ENCODE measurements at regions not wholly inside any gene's neighbourhood (a gene's known extent, or its start where the extent isn't known, plus 50 kb on each side); places are given as distances from the start of the nearest gene placed in this dataset.

- H3K4me3 ChIP-seq: no peak overlapping the region
- H3K36me3 ChIP-seq: no peaks in the 10 kb centered on the region
- H3K27ac ChIP-seq: no peak overlapping the region
- 79 to 80% methylated on average over 2 of the region's 2 CpGs for WGBS, 2 donors (ENCODE audit: low coverage in 1 of 2)
- TF ChIP-seq CTCF (IDR thresholded peaks at IDR 0.05) (no peak), POLR2AphosphoS5 (IDR thresholded peaks at IDR 0.05) (no peak), EP300 (IDR thresholded peaks at IDR 0.05) (no peak), POLR2A (IDR thresholded peaks at IDR 0.05) (no peak)
- no peak for ATAC-seq
- no peaks in the 10 kb centered on the region for H3K4me1 ChIP-seq
- H3K9me3 ChIP-seq: no peaks in the 10 kb centered on the region
- no peaks in the 10 kb centered on the region for H3K27me3 ChIP-seq
These were observed 283.7 kb upstream of the ANO5 start for GRCh38 chr11:21909145-21909544.

- no peaks in the 10 kb centered on the region for H3K36me3 ChIP-seq
- H3K4me3 ChIP-seq: no peak overlapping the region
- 60 to 70% methylated on average over 2 of the region's 2 CpGs for WGBS, 2 donors (ENCODE audit: low coverage in 1 of 2)
- no peak for TF ChIP-seq EP300 (IDR thresholded peaks at IDR 0.05)
- TF ChIP-seq CTCF (IDR thresholded peaks at IDR 0.05): no peak
- TF ChIP-seq POLR2A (IDR thresholded peaks at IDR 0.05): no peak
- no peak for TF ChIP-seq POLR2AphosphoS5 (IDR thresholded peaks at IDR 0.05)
- H3K27me3 ChIP-seq: no peaks in the 10 kb centered on the region
- H3K27ac ChIP-seq: no peak overlapping the region
- no peaks in the 10 kb centered on the region for H3K4me1 ChIP-seq
- peaks cover 0 to 8% (median 0%) of the 10 kb centered on the region in 3 donors for H3K9me3 ChIP-seq
- no peak for ATAC-seq
These were observed 281.8 kb upstream of the ANO5 start for GRCh38 chr11:21911061-21911460.

GRCh38 chr11:21912285-21912684, 280.6 kb upstream of the ANO5 start:
- H3K4me3 ChIP-seq: no peak overlapping the region
- TF ChIP-seq CTCF (IDR thresholded peaks at IDR 0.05) (no peak), POLR2AphosphoS5 (IDR thresholded peaks at IDR 0.05) (no peak), POLR2A (IDR thresholded peaks at IDR 0.05) (no peak), EP300 (IDR thresholded peaks at IDR 0.05) (no peak)
- 50 to 100% methylated on average over 1 of the region's 1 CpG for WGBS, 2 donors (ENCODE audit: low coverage in 1 of 2)
- H3K4me1 ChIP-seq: no peaks in the 10 kb centered on the region
- no peak for ATAC-seq
- no peaks in the 10 kb centered on the region for H3K27me3 ChIP-seq
- no peaks in the 10 kb centered on the region for H3K36me3 ChIP-seq
- H3K9me3 ChIP-seq: peaks cover 0 to 8% (median 0%) of the 10 kb centered on the region in 3 donors
- no peak overlapping the region for H3K27ac ChIP-seq

- H3K9me3 ChIP-seq: no peaks in the 10 kb centered on the region
- no peak overlapping the region for H3K27ac ChIP-seq
- H3K4me1 ChIP-seq: no peaks in the 10 kb centered on the region
- H3K4me3 ChIP-seq: no peak overlapping the region
- ATAC-seq: no peak
- WGBS, 2 donors (ENCODE audit: low coverage in 1 of 2): 100% methylated on average over 1 of the region's 1 CpG; no CpG with 5 or more reads in 1 of the 2 donors
- H3K27me3 ChIP-seq: no peaks in the 10 kb centered on the region
- H3K36me3 ChIP-seq: no peaks in the 10 kb centered on the region
- no peak for TF ChIP-seq CTCF (IDR thresholded peaks at IDR 0.05)
- no peak for TF ChIP-seq POLR2AphosphoS5 (IDR thresholded peaks at IDR 0.05)
- no peak for TF ChIP-seq POLR2A (IDR thresholded peaks at IDR 0.05)
- no peak for TF ChIP-seq EP300 (IDR thresholded peaks at IDR 0.05)
These were observed 271.7 kb upstream of the ANO5 start for GRCh38 chr11:21921151-21921550.

GRCh38 chr11:21924262-21924661, 268.6 kb upstream of the ANO5 start:
- TF ChIP-seq POLR2A (IDR thresholded peaks at IDR 0.05) (no peak), EP300 (IDR thresholded peaks at IDR 0.05) (no peak), POLR2AphosphoS5 (IDR thresholded peaks at IDR 0.05) (no peak), CTCF (IDR thresholded peaks at IDR 0.05) (no peak)
- no peaks in the 10 kb centered on the region for H3K9me3 ChIP-seq
- WGBS, 2 donors (ENCODE audit: low coverage in 1 of 2): 0 to 46% methylated on average over 1 of the region's 1 CpG
- no peak for ATAC-seq
- H3K27me3 ChIP-seq: no peaks in the 10 kb centered on the region
- H3K27ac ChIP-seq: no peak overlapping the region
- H3K36me3 ChIP-seq: no peaks in the 10 kb centered on the region
- H3K4me1 ChIP-seq: no peaks in the 10 kb centered on the region
- H3K4me3 ChIP-seq: no peak overlapping the region
